Suppressor macrophage (primary cell): ENCODE measurements at regions not wholly inside any gene's neighbourhood (a gene's known extent, or its start where the extent isn't known, plus 50 kb on each side); places are given as distances from the start of the nearest gene placed in this dataset.

Experiments used
- DNase-seq, 4 experiments: peaks; one replicate each; pipeline ENCODE4 v3.0.0-alpha.2; 2020 to 2022

DNA sequence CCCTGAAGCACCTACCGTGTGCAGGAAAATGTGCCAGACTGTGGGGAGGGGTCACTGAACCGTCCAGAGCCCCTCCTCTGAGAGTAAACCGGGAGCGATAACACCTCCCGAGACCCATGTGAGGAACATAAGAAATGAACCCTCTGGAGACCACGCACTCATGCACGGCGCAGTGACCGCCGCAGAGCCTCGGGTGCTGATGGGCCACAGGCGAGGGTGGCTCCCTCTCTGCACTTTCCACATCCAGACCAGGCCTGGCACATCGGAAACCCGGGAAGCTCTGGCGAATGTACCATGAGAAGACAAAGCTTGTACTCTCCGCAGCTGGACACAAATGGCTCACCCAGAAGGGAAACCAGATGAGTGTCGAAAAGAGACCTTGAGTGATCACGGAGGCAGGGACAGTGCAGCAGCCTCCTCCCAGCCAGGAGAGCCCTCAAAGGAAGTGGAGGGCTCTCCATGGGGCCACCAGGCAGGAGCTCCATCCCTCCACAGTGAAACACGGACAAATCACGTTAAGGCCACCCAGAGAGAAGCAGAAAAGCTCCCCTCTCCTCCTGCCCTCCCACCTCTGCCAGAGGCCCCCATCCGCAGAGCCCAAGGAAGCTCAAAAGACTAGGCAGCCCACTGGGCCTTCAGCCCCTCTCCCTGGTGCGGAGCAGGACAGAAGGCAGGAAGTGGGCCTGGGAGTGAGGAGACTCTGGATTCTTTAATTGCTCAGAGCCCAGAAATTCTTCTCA is 178.1 kb upstream of the PPP2R2D start:
- no peak for DNase-seq

DNA sequence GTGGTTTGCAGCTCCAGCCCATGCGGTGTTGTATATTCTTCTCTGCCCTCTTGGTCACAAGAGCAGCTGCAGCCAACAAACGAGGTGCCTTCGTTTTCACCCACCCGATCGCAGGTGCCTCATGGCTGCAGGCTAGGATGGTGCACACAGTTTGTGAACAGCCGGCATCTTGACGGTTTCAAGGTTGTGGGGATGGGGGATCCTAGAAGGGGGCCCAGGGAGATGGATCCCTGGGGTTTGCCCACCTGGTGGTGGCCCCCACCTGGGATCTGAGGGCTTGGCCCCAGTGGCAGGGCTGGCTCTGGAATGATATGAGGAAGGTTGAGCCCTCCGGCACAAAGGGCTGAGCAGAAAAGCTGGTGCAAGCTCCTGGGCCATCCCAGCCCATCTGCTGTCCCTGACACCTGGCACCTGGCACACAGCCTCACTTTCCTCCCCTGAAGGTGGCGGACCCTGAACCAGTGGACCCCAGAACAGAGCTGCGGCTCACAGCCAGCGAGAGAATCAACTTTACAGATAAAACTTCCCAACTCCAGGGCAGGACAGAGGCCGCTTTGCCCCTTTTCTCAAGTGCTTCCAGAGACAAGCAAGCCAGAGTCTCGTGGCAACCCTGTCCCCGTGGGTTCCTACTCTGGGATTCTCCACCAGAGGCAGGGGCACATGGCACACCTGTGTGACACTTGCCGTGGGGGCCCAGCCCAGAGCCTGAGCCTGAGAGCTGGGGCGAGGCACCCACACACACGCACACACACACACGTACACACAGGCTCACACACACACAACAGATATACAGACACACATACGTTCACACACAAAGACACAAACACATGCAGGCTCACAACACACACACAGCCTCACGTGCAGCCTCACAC is 177.3 kb upstream of the PPP2R2D start:
- DNase-seq: no peak

DNA sequence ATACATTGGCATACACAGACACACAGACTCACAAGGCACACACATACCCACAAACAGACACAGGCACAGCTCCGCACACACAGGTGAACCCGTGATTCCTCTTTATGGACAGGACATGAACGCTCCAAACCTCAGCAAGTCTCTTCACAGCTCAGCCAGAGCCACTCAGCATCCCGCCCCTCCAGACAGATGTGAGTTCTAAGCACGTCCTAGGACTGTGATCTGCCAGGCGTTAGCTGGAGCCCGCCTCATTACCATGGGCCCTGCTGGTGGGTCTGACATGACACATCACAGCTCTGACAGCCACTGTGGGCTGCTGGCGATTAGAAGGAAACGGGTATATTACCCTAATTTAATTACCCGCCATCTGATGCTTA is 176.7 kb upstream of the PPP2R2D start:
- DNase-seq: no peak

GRCh38 chr10:131724891-131725580 is 175.8 kb upstream of the PPP2R2D start:
- no peak for DNase-seq

DNA sequence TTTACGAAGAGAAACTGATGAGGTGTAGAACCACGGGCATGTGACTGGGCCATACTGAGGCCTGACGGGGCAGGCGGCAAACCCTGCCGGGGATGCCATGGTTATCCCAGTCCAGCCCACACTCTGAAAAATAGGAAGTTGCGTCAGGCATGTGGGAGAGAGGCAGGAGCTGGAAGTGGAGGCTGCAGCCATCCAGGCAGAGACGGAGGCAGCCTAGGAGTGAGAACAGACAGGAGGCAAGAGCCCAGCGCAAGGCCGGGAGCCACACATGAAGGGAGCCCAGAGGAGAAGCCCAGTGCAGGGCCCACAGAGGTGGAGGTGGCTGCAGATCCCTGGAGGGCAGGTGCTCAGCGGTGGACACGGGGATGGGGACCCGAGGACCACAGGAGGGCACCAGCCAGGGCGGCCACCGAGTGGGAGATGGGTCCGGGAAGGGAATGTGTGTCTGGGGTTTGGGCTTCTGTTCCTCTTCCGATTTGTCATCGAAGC is 175.2 kb upstream of the PPP2R2D start:
- DNase-seq: peak; percentile 36 to 64 (median 54)

DNA sequence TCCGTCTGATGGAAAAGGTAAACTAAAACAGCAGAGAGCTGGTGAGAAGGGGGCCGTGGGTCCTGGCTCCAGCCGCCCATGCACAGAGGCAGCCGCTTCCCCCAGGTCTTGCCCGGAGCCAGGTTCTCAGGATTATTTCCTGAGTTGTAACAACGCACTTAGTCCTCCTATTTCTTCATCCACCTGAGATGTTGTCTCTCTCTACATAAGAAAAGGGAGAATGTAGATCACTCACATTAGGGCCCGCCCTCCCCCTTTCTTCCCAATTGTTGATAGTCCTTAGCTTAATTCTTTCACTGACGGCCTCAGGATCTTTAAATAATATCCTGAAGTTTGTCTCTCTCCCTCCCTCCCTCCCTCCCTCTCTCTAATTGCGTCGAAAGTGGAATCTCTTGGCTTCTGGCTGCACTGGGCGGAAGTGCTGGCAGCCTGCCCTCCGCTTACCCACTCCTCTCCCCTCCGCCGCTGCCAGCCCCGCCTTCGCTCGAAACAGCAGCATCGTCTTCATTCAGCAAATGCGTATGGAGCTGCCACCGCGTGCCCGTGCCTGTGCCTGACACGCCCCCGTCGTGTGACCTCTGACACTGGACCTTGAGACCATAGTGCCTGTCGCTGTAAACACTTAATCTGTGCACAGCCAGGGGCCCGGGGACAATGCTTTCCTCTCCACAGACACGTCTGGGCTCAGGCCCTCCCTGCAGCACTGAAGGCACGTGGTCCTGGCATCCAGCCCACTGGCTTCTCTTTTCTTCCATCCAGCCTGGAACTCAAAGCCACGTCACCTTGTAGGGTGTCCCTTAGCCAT is 174.5 kb upstream of the PPP2R2D start:
- DNase-seq: peak; percentile 41 to 62 (median 53)

GRCh38 chr10:131726967-131727366 is 173.8 kb upstream of the PPP2R2D start:
- no peak for DNase-seq

DNA sequence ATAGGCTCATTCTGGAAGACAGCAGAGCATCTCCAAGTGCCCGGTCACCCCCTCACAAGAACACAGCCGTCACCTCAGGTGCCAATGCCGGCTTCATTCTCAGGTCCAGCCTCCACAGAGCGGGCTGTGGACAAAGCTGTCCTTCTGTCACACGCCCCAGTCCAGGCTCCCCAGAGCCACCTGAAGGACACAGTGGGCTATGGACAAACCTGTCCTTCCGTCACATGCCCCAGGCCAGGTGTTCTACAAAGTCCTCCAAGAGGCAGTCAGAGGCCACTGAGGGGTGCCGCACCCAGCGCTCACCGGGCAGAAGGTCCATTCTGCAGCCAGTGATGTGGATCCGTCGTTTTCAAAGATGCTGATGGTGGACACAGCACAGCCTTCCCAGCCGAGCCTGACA is 173.2 kb upstream of the PPP2R2D start:
- no peak for DNase-seq

GRCh38 chr10:131728286-131729228 is 172.3 kb upstream of the PPP2R2D start:
- DNase-seq: no peak

DNA sequence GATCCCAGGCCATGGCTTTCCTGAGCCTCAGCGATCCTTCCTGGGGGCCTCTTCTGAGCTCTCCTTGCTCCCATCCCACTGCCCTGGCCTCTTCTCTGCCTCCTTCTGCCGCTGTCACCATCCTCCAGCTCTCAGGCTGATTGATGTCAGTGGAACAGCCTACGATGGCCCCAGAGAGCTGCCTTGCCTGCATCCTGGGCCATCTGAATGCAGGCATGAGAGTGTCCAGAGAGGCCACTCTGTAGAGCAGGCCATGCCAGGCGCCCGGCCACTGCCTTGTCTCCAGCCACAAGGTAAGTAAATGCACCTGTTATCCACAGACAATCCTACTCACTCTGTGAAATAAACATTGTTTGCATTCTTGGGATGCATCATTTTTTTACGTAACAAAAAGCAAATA is 171.4 kb upstream of the PPP2R2D start:
- no peak for DNase-seq

- no peak for DNase-seq
Measured at GRCh38 chr10:131729938-131730660, 170.7 kb upstream of the PPP2R2D start.

DNA sequence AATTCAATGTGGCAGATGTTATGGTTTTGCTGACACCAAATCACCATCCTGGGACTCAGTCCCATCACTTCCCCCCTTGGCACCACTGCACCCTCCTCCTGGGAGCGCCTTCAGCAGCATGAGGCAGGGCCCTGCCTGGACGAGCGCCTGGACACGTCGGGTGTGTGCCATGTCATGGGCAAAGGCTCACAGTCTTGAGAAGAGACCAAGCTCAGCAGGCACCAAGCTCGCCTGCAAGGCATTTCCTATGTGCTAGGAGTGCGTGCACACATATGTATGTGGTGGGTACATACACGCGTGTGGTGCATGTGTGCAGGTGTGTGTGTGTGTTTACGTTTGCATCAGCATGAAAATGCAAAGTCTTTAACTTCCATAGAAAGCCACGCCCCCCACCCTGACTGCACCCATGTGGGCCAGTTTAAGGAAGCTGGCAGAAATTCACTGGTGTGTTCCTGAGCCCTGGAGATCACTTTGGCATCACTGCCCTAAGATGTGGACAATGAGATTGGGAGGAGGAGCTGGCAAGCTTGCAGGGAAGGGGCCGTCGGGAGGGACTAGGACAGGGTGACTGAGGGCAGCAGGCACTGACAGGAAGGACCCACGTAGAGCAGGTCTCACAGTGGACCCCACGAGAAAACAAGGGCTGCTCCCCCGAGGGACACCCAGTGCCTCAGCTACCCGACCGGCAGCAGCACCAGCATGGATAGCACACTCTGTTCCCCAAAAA is 169.9 kb upstream of the PPP2R2D start:
- DNase-seq: peak in 1 of 4 experiments; percentile 5

DNA sequence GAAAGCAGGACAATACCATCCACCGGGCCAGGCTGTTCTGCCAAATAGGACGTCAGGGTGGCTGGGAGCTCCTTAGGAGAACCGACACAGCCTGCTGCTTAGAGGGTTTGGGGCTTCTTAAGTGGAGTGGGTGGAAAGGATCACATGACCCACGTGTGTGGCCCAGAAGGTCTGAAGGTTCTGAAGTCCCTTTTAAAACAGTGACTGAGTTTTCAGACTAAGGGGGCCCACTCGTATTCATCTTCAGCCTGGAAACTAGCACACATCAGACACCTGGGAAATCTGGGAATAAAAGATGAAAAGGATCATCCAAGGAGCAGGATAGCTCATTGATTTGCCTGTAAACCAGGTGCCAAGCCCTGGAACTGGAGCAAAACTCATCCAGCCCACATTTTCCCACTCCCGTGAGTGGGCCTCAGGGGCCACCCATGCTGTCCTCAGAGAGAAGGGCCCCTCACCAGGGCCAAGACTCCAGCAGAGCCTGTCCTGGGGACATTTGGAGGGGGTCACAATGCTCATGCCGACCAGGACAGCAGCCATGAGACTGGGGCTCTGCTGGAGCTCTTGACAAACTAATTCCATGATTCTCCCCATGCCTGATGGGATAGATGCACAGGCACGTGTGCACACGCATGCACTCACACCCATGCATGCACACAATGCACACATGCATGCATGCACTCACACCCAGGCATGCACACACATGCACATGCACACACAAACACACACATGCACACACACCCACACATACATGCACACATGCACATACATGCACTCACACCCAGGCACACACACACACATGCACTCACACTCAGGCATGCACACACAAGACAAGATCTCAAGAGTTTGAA is 168.8 kb upstream of the PPP2R2D start:
- no peak for DNase-seq

GRCh38 chr10:131732631-131733127 is 168.1 kb upstream of the PPP2R2D start:
- no peak for DNase-seq

GRCh38 chr10:131733596-131733995 is 167.2 kb upstream of the PPP2R2D start:
- DNase-seq: no peak

DNA sequence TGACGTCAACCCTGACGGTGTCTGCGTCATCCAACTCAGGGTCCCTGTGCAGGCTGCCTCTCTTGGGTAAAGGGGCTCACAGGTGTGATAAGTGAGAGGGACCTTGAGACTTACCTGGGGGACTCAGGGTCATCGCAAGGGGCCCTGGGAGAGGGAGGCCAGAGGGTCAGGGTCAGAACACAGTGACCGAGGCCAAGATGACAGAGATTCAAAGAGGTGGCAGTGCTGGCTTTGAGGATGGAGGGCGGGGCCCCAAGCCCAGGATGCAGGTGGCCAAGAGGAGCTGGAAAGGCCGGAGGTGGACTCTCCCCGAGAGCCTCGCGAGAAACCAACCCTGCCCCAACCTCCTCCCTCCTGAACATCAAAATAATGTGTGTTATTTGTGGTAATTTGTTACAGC is 165.2 kb upstream of the PPP2R2D start:
- DNase-seq: no peak

GRCh38 chr10:131736321-131736980 is 164.4 kb upstream of the PPP2R2D start:
- no peak for DNase-seq
